Suprapubic skin (tissue), 4 donors: ENCODE measurements at regions not wholly inside any gene's neighbourhood (a gene's known extent, or its start where the extent isn't known, plus 50 kb on each side); places are given as distances from the start of the nearest gene placed in this dataset.

ENCODE experiments used
- DNase-seq, 2 donors: peaks; one replicate each; pipeline ENCODE4 v3.0.0-alpha.2; 2019; ENCODE audit warnings: low spot score in 2 of 2
- H3K27ac ChIP-seq: fragments of 200-600 bp; sonication (generic); one replicate; pipeline ENCODE4 v1.5.1; 2019
- H3K27me3 ChIP-seq: fragments of 200-600 bp; sonication (generic); one replicate; pipeline ENCODE4 v1.5.1; 2019
- H3K36me3 ChIP-seq: fragments of 200-600 bp; sonication (generic); one replicate; pipeline ENCODE4 v1.5.1; 2019
- H3K4me1 ChIP-seq: fragments of 200-600 bp; sonication (generic); one replicate; pipeline ENCODE4 v1.5.1; 2019
- H3K4me3 ChIP-seq: fragments of 200-600 bp; sonication (generic); one replicate; pipeline ENCODE4 v1.5.1; 2019; ENCODE audit warnings: mild to moderate bottlenecking
- H3K9me3 ChIP-seq: fragments of 200-600 bp; sonication (generic); one replicate; pipeline ENCODE4 v1.5.1; 2019
- EP300 ChIP-seq: sonication (generic); formaldehyde crosslinking; IDR thresholded peaks from one replicate; pipeline ENCODE4 v1.6.1; 2017; ENCODE audit warnings: antibody characterized with exemption
- POLR2A ChIP-seq, 2 donors: fragments of 450-650 bp; IDR thresholded peaks; one replicate each; pipeline ENCODE4 v1.6.1; 2017; ENCODE audit warnings: antibody characterized with exemption in 2 of 2, mild to moderate bottlenecking in 2 of 2, moderate library complexity in 2 of 2
- POLR2AphosphoS5 ChIP-seq, 3 donors: sonication (generic); formaldehyde crosslinking; IDR thresholded peaks; one replicate each; pipeline ENCODE4 v1.6.1; 2017; ENCODE audit warnings: antibody characterized with exemption in 3 of 3
- WGBS: methylation state at CpG from one replicate; pipeline ENCODE4 v1.1.5; 2018; 5-methylcytosine and 5-hydroxymethylcytosine counted together
- TF ChIP-seq, protein P1 (sequence below), 2 donors: fragments of 200-600 bp in 1 of 2; fragments of 450-650 bp in 1 of 2; sonication (generic) in 1 of 2; IDR thresholded peaks; one replicate each; pipeline ENCODE4 v1.5.1; 2016 to 2019; ENCODE audit warnings: antibody characterized with exemption in 2 of 2, mild to moderate bottlenecking in 1 of 2, moderate library complexity in 1 of 2

DNA sequence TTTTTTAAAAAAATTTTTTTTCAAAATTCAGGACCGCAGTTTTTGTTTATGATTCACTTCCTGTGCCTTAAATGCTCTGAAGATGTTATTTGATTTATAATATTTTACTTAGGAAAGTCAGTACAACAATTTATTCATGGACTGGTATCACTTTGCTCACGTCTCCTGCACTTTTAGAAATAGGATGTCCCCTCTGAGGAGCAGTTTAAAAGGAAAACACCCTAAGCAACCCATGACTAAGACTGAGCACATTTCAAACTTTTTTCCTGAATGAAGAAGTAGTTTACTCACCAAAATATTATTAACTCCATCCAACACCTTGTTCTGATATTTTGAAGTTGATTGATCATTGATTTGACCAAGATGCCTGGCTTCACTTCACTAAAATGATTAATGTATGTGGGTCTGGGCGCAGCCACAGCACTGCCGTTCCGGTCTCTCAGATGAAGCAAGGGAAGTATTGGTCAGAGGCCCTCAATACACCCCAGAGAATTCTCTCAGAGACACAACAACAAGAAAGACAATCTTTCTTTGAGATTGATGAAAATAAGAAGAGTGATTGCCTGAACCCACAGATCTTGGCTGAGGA, 223.9 kb downstream of the TGFB2 start:
- H3K36me3 ChIP-seq: no peaks in the 10 kb centered on the region
- H3K27me3 ChIP-seq: no peaks in the 10 kb centered on the region
- H3K4me1 ChIP-seq: peaks cover 3% of the 10 kb centered on the region
- no peak overlapping the region for H3K4me3 ChIP-seq
- no peak for DNase-seq
- 68% methylated on average over 5 of the region's 5 CpGs for WGBS
- no peaks in the 10 kb centered on the region for H3K9me3 ChIP-seq
- TF ChIP-seq, protein P1, sequence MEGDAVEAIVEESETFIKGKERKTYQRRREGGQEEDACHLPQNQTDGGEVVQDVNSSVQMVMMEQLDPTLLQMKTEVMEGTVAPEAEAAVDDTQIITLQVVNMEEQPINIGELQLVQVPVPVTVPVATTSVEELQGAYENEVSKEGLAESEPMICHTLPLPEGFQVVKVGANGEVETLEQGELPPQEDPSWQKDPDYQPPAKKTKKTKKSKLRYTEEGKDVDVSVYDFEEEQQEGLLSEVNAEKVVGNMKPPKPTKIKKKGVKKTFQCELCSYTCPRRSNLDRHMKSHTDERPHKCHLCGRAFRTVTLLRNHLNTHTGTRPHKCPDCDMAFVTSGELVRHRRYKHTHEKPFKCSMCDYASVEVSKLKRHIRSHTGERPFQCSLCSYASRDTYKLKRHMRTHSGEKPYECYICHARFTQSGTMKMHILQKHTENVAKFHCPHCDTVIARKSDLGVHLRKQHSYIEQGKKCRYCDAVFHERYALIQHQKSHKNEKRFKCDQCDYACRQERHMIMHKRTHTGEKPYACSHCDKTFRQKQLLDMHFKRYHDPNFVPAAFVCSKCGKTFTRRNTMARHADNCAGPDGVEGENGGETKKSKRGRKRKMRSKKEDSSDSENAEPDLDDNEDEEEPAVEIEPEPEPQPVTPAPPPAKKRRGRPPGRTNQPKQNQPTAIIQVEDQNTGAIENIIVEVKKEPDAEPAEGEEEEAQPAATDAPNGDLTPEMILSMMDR (IDR thresholded peaks at IDR 0.05): no peak
- TF ChIP-seq EP300 (no peak), POLR2AphosphoS5 (IDR thresholded peaks at IDR 0.05) (no peak), POLR2A (IDR thresholded peaks at IDR 0.05) (no peak)
- no peak overlapping the region for H3K27ac ChIP-seq

DNA sequence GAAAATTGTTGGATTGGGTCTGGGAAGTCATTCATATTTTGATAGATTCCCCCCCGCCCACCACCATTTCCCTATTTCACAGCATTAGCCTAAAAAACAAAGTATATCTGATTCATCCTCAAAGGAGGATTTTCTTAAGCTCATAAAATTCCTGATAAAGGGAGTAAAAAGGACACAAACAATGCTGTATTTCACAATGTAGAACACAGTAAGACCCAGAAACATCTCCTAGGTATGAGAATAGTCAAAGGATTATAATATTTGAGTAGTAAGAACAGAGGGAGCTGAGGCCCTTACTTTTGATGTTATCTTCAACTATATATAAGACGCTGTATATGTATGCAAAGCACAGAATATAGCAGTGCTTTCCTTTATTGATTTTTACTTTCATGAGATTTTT, 225.3 kb downstream of the TGFB2 start:
- TF ChIP-seq EP300 (no peak), POLR2AphosphoS5 (IDR thresholded peaks at IDR 0.05) (no peak), POLR2A (IDR thresholded peaks at IDR 0.05) (no peak)
- TF ChIP-seq, protein P1 (IDR thresholded peaks at IDR 0.05): no peak
- WGBS: 94% methylated on average over 2 of the region's 2 CpGs
- H3K9me3 ChIP-seq: no peaks in the 10 kb centered on the region
- H3K4me1 ChIP-seq: peaks cover 3% of the 10 kb centered on the region
- no peaks in the 10 kb centered on the region for H3K36me3 ChIP-seq
- H3K27ac ChIP-seq: no peak overlapping the region
- H3K4me3 ChIP-seq: no peak overlapping the region
- H3K27me3 ChIP-seq: no peaks in the 10 kb centered on the region
- no peak for DNase-seq

DNA sequence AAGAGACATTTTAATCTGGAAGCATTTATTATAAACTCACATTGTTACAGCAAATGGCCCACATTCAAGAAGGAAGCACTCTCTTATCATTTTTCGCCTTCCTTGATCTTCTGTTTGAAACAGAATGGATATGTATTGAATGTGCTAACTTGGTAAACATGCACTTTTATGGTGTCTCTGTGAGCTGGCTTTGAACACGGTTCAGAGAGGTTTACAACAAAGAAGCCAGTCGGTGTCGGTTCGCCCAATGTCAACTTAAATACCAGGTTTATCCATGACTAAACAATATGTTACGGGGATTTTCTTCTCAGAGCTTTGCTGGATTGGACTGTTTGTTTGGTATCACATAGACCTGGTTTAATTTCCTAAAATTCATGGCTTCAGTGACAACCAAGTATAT, 226.4 kb downstream of the TGFB2 start:
- DNase-seq: no peak
- 92% methylated on average over 6 of the region's 6 CpGs for WGBS
- Histone ChIP-seq H3K36me3 (no peaks in the 10 kb centered on the region), H3K27ac (no peak overlapping the region), H3K27me3 (no peaks in the 10 kb centered on the region), H3K4me1 (peaks cover 3% of the 10 kb centered on the region), H3K9me3 (no peaks in the 10 kb centered on the region), H3K4me3 (no peak overlapping the region)
- TF ChIP-seq POLR2AphosphoS5 (IDR thresholded peaks at IDR 0.05): no peak
- TF ChIP-seq, protein P1 (IDR thresholded peaks at IDR 0.05): no peak
- no peak for TF ChIP-seq POLR2A (IDR thresholded peaks at IDR 0.05)
- TF ChIP-seq EP300: no peak

DNA sequence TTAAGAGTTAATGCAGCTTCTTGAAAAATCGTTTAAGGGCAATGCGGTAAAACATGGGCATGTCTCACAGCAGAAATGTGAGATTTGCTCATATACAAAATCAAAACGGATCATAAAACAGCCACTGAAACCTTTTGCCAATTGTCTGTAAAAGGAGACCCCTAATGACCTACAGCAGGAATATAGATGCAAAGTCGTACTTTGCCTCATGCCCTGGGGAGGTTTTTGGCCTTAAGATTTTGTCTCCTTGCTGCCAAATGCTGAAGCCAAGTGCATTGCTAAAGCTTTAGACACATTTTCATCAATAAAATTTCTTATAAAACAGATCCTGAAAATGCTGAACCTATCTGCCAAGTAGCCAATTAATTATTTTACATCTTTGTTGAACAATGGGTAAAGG, 226.9 kb downstream of the TGFB2 start:
- DNase-seq: no peak
- 64% methylated on average over 4 of the region's 4 CpGs for WGBS

DNA sequence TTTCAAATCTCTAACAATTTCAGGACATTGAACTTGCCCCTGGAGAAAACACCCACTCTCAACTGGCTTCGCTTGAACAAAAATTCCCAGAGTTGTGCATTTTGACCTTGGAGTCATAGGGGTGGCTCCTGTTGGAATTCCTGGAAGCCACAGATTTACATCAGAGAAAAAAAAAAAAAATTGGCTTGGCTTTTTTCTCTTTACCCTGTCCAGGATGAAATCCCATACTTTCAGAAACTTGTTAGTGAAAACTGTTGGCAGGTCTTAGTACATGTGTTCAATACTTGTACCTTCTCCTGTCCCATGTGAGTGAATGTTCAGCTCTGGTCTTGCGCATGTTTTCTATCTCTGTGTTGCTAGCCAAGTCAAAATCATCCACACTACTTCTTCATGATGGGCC, 228.8 kb downstream of the TGFB2 start:
- H3K9me3 ChIP-seq: no peaks in the 10 kb centered on the region
- H3K27ac ChIP-seq: no peak overlapping the region
- 80% methylated on average over 2 of the region's 2 CpGs for WGBS
- no peak overlapping the region for H3K4me3 ChIP-seq
- H3K4me1 ChIP-seq: no peaks in the 10 kb centered on the region
- no peaks in the 10 kb centered on the region for H3K36me3 ChIP-seq
- DNase-seq: no peak
- no peak for TF ChIP-seq POLR2AphosphoS5 (IDR thresholded peaks at IDR 0.05)
- TF ChIP-seq, protein P1 (IDR thresholded peaks at IDR 0.05): no peak
- TF ChIP-seq EP300: no peak
- no peak for TF ChIP-seq POLR2A (IDR thresholded peaks at IDR 0.05)
- no peaks in the 10 kb centered on the region for H3K27me3 ChIP-seq

More for the DNA sequence above, 226.9 kb downstream of the TGFB2 start:
- Histone ChIP-seq H3K9me3 (no peaks in the 10 kb centered on the region), H3K27ac (no peak overlapping the region), H3K36me3 (no peaks in the 10 kb centered on the region), H3K4me3 (no peak overlapping the region), H3K4me1 (peaks cover 3% of the 10 kb centered on the region), H3K27me3 (no peaks in the 10 kb centered on the region)
- TF ChIP-seq, protein P1 (IDR thresholded peaks at IDR 0.05): no peak
- no peak for TF ChIP-seq EP300
- no peak for TF ChIP-seq POLR2AphosphoS5 (IDR thresholded peaks at IDR 0.05)
- no peak for TF ChIP-seq POLR2A (IDR thresholded peaks at IDR 0.05)
